ENCODE measurements at regions not wholly inside any gene's neighbourhood (a gene's known extent, or its start where the extent isn't known, plus 50 kb on each side); places are given as distances from the start of the nearest gene placed in this dataset.

DNA sequence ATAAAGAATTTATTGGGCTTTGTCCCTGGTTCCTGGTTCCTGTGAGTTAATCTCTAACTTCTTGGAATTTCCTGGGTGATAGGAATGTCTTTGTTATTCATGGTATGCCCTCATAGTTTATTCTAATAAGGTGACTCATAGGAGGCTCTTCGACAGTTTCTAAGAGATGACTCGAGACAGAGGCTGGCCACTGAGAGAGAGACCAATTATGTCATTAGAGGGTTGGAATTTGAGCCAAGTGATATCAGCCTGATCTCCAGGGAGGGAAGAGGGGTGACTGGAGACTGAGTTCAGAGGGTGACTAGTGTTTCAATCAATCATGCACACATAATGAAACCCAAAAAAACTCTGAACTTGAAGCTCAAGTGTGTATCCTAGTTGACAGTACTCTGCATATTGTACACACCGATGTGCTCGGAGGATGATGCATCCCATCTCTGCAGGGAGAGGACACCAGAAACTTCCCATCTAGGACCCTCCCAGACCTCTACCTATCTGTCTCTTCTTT is 185.7 kb downstream of the MTCL1 start:
- peak overlapping the region; percentile 48 for H3K9ac ChIP-seq (ENCODE audit: low read length)
- no peaks in the 10 kb centered on the region for H3K9me3 ChIP-seq (ENCODE audit: control insufficient read depth in 1 of 2, insufficient read depth in 1 of 2, low read depth in 1 of 2, low read length in 2 of 2)
- peaks cover 17 to 32% of the 10 kb centered on the region in 2 experiments for H3K4me1 ChIP-seq (ENCODE audit: control insufficient read depth in 1 of 2, insufficient read depth in 2 of 2, low read length in 2 of 2)
- H3K79me2 ChIP-seq (ENCODE audit: insufficient read depth, low read length): no peaks in the 10 kb centered on the region
- BruUV-seq (replicated peaks): no TSS peak
- peak; percentile 99 for ATAC-seq
- peak; percentile 77 for DNase-seq (ENCODE audit: low read depth, low spot score)
- no peaks in the 10 kb centered on the region for H4K20me1 ChIP-seq (ENCODE audit: insufficient read depth)
- no peaks in the 10 kb centered on the region for H3K36me3 ChIP-seq (ENCODE audit: control insufficient read depth in 1 of 2, insufficient read depth in 2 of 2, low read length in 2 of 2)
- H3K4me3 ChIP-seq (replicated peaks in 1 of 2; ENCODE audit: low read depth in 1 of 2, low read length in 2 of 2): peak overlapping the region in 1 of 2 experiments; percentile 19; a peak in 1 of 4 replicates
- intact Hi-C loops (cut with micrococcal nuclease): no loop called here
- H2AFZ ChIP-seq (ENCODE audit: low read depth, low read length, poor library complexity, severe bottlenecking): peak overlapping the region; percentile 29
- H3K9me2 ChIP-seq (ENCODE audit: insufficient read depth): no peaks in the 10 kb centered on the region
- peak; percentile 86 for TF ChIP-seq JUND (IDR thresholded peaks at IDR 0.05)
- peak; percentile 50; the same call in 1 of the 2 replicates for TF ChIP-seq CBX3 (IDR thresholded peaks at IDR 0.05; ENCODE audit: low read depth)
- TF ChIP-seq TCF7L2 (IDR thresholded peaks at IDR 0.05; ENCODE audit: borderline replicate concordance, extremely low read depth, insufficient read depth, insufficient read length): peak; percentile 11
- TF ChIP-seq SP1 (IDR thresholded peaks at IDR 0.05; ENCODE audit: low read depth): peak; percentile 66
- TF ChIP-seq FOSL1 (IDR thresholded peaks at IDR 0.05; ENCODE audit: low read depth): peak; percentile 80; the same call in 1 of the 2 replicates
- peak; percentile 43; the same call in 1 of the 2 replicates for TF ChIP-seq CEBPB (IDR thresholded peaks at IDR 0.05; ENCODE audit: low read depth)
- TF ChIP-seq EZH2phosphoT487 (IDR thresholded peaks at IDR 0.05; ENCODE audit: borderline replicate concordance): no peak
- TF ChIP-seq EGR1 (IDR thresholded peaks at IDR 0.05; ENCODE audit: low read depth): no peak
- TF ChIP-seq, protein P1, sequence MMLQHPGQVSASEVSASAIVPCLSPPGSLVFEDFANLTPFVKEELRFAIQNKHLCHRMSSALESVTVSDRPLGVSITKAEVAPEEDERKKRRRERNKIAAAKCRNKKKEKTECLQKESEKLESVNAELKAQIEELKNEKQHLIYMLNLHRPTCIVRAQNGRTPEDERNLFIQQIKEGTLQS (IDR thresholded peaks at IDR 0.05): no peak
- peak; percentile 45; the same call in 1 of the 2 replicates for TF ChIP-seq SIN3A (IDR thresholded peaks at IDR 0.05; ENCODE audit: low read depth)
- TF ChIP-seq RAD21 (IDR thresholded peaks at IDR 0.05; ENCODE audit: low read depth): peak; percentile 3; the same call in 1 of the 2 replicates
- no peak for TF ChIP-seq POLR2A (IDR thresholded peaks at IDR 0.05; ENCODE audit: borderline replicate concordance, extremely low read depth, insufficient read depth, insufficient read length)
- TF ChIP-seq, protein P2, sequence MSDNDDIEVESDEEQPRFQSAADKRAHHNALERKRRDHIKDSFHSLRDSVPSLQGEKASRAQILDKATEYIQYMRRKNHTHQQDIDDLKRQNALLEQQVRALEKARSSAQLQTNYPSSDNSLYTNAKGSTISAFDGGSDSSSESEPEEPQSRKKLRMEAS (IDR thresholded peaks at IDR 0.05): peak; percentile 12; the same call in 1 of the 2 replicates
- peak; percentile 14; the same call in 1 of the 2 replicates for TF ChIP-seq ELF1 (IDR thresholded peaks at IDR 0.05; ENCODE audit: borderline replicate concordance, low read depth)
- TF ChIP-seq, protein P3, sequence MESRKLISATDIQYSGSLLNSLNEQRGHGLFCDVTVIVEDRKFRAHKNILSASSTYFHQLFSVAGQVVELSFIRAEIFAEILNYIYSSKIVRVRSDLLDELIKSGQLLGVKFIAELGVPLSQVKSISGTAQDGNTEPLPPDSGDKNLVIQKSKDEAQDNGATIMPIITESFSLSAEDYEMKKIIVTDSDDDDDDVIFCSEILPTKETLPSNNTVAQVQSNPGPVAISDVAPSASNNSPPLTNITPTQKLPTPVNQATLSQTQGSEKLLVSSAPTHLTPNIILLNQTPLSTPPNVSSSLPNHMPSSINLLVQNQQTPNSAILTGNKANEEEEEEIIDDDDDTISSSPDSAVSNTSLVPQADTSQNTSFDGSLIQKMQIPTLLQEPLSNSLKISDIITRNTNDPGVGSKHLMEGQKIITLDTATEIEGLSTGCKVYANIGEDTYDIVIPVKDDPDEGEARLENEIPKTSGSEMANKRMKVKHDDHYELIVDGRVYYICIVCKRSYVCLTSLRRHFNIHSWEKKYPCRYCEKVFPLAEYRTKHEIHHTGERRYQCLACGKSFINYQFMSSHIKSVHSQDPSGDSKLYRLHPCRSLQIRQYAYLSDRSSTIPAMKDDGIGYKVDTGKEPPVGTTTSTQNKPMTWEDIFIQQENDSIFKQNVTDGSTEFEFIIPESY (IDR thresholded peaks at IDR 0.05; ENCODE audit: extremely low read depth, insufficient replicate concordance, low read length): no peak
- TF ChIP-seq, protein P4, sequence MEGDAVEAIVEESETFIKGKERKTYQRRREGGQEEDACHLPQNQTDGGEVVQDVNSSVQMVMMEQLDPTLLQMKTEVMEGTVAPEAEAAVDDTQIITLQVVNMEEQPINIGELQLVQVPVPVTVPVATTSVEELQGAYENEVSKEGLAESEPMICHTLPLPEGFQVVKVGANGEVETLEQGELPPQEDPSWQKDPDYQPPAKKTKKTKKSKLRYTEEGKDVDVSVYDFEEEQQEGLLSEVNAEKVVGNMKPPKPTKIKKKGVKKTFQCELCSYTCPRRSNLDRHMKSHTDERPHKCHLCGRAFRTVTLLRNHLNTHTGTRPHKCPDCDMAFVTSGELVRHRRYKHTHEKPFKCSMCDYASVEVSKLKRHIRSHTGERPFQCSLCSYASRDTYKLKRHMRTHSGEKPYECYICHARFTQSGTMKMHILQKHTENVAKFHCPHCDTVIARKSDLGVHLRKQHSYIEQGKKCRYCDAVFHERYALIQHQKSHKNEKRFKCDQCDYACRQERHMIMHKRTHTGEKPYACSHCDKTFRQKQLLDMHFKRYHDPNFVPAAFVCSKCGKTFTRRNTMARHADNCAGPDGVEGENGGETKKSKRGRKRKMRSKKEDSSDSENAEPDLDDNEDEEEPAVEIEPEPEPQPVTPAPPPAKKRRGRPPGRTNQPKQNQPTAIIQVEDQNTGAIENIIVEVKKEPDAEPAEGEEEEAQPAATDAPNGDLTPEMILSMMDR (IDR thresholded peaks at IDR 0.05 in 2 of 3, conservative IDR thresholded peaks at IDR 0.05 in 1 of 3; ENCODE audit: borderline replicate concordance in 1 of 3, insufficient read depth in 1 of 3, low read depth in 2 of 3, low read length in 2 of 3): no peak
- TF ChIP-seq POLR2AphosphoS5 (IDR thresholded peaks at IDR 0.05; ENCODE audit: low read depth, low read length): peak; percentile 28; the same call in 1 of the 2 replicates
- TF ChIP-seq ZFX (IDR thresholded peaks at IDR 0.05): no peak
- TF ChIP-seq SRF (IDR thresholded peaks at IDR 0.05; ENCODE audit: low read depth): peak; percentile 48
- ChIA-PET RAD21 (ENCODE audit: low non-redundant PET in 1 of 2, low total read pairs in 2 of 2, uncharacterized antibody in 2 of 2, unreplicated experiment in 2 of 2) (no interaction called here), CTCF (no interaction called here), POLR2A (interaction anchor here (0.6 to 1.0 kb wide), 2 partner anchors 8 to 10 kb away, joined by 3 read pairs; no protein-coding TSS in a partner anchor)
- H3K27ac ChIP-seq (ENCODE audit: low read depth, low read length): peak overlapping the region; percentile 55; the same call in 1 of the 2 replicates
- peak overlapping the region; percentile 65 for H3K4me2 ChIP-seq (ENCODE audit: low read length)
- H3K27me3 ChIP-seq (ENCODE audit: insufficient read depth, low read length): no peaks in the 10 kb centered on the region

All from HCT116 (cell line).